ENCODE measurements at regions not wholly inside any gene's neighbourhood (a gene's known extent, or its start where the extent isn't known, plus 50 kb on each side); places are given as distances from the start of the nearest gene placed in this dataset.

DNA sequence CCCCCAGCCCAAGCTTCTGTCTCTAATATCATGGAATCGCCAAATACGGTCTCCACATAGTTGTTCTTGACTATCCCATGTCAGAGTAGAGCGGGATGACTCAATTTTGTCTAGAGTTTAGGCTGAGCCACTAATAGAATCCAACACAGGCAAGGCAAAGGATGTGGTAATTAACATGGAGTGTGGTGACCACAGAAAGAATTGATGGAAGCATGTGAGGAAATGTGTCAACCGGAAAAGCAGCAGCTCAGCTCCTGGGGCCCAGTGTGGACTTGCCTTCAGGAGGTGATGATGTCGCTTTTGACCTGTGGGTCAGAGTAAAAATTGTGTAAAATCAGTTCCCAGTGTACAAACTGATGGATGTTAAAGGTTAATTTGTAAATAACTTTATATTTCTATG lies 139.3 kb upstream of the KLF6 start:
- DNase-seq (no peak), ATAC-seq (ENCODE audit: low read depth) (no peak)
- Histone ChIP-seq H2AFZ (ENCODE audit: insufficient read depth, low read depth, low read length, poor library complexity, severe bottlenecking) (no peak overlapping the region), H3K27me3 (replicated peaks in 1 of 4; ENCODE audit: control extremely low read depth in 1 of 4, control insufficient read depth in 3 of 4, insufficient read depth in 4 of 4, low read length in 3 of 4) (no peaks in the 10 kb centered on the region), H3K9ac (ENCODE audit: low read length) (no peak overlapping the region), H3K4me1 (ENCODE audit: control insufficient read depth in 2 of 2, insufficient read depth in 2 of 2, low read length in 2 of 2) (no peaks in the 10 kb centered on the region), H3K4me2 (replicated peaks; ENCODE audit: low read depth, low read length, poor library complexity, severe bottlenecking) (no peak overlapping the region), H4K20me1 (ENCODE audit: control insufficient read depth, insufficient read depth, low read length, poor library complexity, severe bottlenecking) (no peaks in the 10 kb centered on the region), H3K4me3 (ENCODE audit: control extremely low read depth in 1 of 5, extremely low read depth in 1 of 5, insufficient read depth in 1 of 5, low read depth in 2 of 5, low read length in 4 of 5) (no peak overlapping the region), H3K36me3 (replicated peaks in 1 of 2; ENCODE audit: control extremely low read depth in 1 of 2, control insufficient read depth in 1 of 2, extremely low read depth in 1 of 2, insufficient read depth in 2 of 2, low read length in 1 of 2) (no peaks in the 10 kb centered on the region), H3K79me2 (ENCODE audit: control insufficient read depth, insufficient read depth, low read length) (no peaks in the 10 kb centered on the region), H3K27ac (ENCODE audit: low read length in 2 of 2) (no peak overlapping the region), H3K9me3 (ENCODE audit: control extremely low read depth in 1 of 3, control insufficient read depth in 2 of 3, insufficient read depth in 1 of 3, low read length in 2 of 3) (no peaks in the 10 kb centered on the region)
- ChIA-PET CTCF (interaction anchor here (0.9 kb wide), 1 partner anchor 73 kb away, joined by 3 read pairs; no protein-coding TSS in a partner anchor), POLR2A (interaction anchor here (1.4 kb wide), 1 partner anchor 7 kb away, joined by 3 read pairs; no protein-coding TSS in a partner anchor)
- Mint-ChIP-seq H3K27ac (no peak overlapping the region), H3K27me3 (no peaks in the 10 kb centered on the region), H3K4me1 (no peaks in the 10 kb centered on the region), H3K4me3 (no peak overlapping the region), H3K9me3 (ENCODE audit: insufficient read depth) (no peaks in the 10 kb centered on the region)
- 100% methylated on average over 3 of the region's 5 CpGs for WGBS (ENCODE audit: insufficient coverage)
- TF ChIP-seq EZH2 (IDR thresholded peaks at IDR 0.05; ENCODE audit: borderline replicate concordance, insufficient read depth, low read depth, low read length, poor library complexity, severe bottlenecking) (no peak), CTCF (IDR thresholded peaks at IDR 0.05) (no peak)
- intact Hi-C loops (cut with micrococcal nuclease), result no loop called here

DNA sequence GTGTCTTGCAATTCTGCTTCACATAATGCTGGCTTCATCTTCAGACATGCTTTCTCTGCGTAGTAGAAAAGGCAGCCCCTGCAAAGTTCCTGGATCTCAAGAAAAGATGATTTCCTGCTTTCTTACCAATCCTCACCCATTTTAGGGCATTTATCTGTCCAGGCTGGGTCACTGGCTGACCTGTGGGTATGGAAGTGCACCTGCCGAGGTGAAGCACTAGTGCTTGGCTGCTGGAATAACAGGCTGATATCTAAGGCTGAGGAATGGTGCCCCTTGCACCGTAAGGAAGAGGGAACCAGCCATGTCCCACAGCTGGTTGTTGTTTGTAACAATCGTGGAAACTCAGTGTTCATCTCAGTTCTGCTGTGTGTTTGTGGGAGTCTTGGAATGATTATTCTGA lies 138.0 kb upstream of the KLF6 start:
- POLR2A ChIA-PET, result interaction anchor here (0.7 to 1.4 kb wide), 2 partner anchors 9 to 749 kb away, joined by 3 to 4 read pairs; no protein-coding TSS in a partner anchor
- TF ChIP-seq CTCF (IDR thresholded peaks at IDR 0.05), result no peak
- TF ChIP-seq EZH2 (IDR thresholded peaks at IDR 0.05; ENCODE audit: borderline replicate concordance, insufficient read depth, low read depth, low read length, poor library complexity, severe bottlenecking), result no peak

More for the DNA sequence above, 138.0 kb upstream of the KLF6 start:
- DNase-seq (no peak), ATAC-seq (ENCODE audit: low read depth) (no peak)
- Histone ChIP-seq H4K20me1 (ENCODE audit: control insufficient read depth, insufficient read depth, low read length, poor library complexity, severe bottlenecking) (no peaks in the 10 kb centered on the region), H3K9ac (ENCODE audit: low read length) (no peak overlapping the region), H3K4me3 (ENCODE audit: control extremely low read depth in 1 of 5, extremely low read depth in 1 of 5, insufficient read depth in 1 of 5, low read depth in 2 of 5, low read length in 4 of 5) (no peak overlapping the region), H3K4me2 (replicated peaks; ENCODE audit: low read depth, low read length, poor library complexity, severe bottlenecking) (no peak overlapping the region), H3K79me2 (ENCODE audit: control insufficient read depth, insufficient read depth, low read length) (no peaks in the 10 kb centered on the region), H3K4me1 (ENCODE audit: control insufficient read depth in 2 of 2, insufficient read depth in 2 of 2, low read length in 2 of 2) (no peaks in the 10 kb centered on the region), H3K27me3 (replicated peaks in 1 of 4; ENCODE audit: control extremely low read depth in 1 of 4, control insufficient read depth in 3 of 4, insufficient read depth in 4 of 4, low read length in 3 of 4) (no peaks in the 10 kb centered on the region), H3K36me3 (replicated peaks in 1 of 2; ENCODE audit: control extremely low read depth in 1 of 2, control insufficient read depth in 1 of 2, extremely low read depth in 1 of 2, insufficient read depth in 2 of 2, low read length in 1 of 2) (no peaks in the 10 kb centered on the region), H3K9me3 (ENCODE audit: control extremely low read depth in 1 of 3, control insufficient read depth in 2 of 3, insufficient read depth in 1 of 3, low read length in 2 of 3) (peaks cover 0 to 5% (median 0%) of the 10 kb centered on the region in 3 donors), H2AFZ (ENCODE audit: insufficient read depth, low read depth, low read length, poor library complexity, severe bottlenecking) (no peak overlapping the region), H3K27ac (ENCODE audit: low read length in 2 of 2) (no peak overlapping the region)
- Mint-ChIP-seq H3K4me1 (no peaks in the 10 kb centered on the region), H3K9me3 (ENCODE audit: insufficient read depth) (no peaks in the 10 kb centered on the region), H3K4me3 (no peak overlapping the region), H3K27me3 (no peaks in the 10 kb centered on the region), H3K27ac (no peak overlapping the region)
- intact Hi-C loops (cut with micrococcal nuclease), result no loop called here
- 67% methylated on average over 4 of the region's 4 CpGs for WGBS (ENCODE audit: insufficient coverage)
- CTCF ChIA-PET, result no interaction called here

All from B cell (primary cell).